ENCODE measurements at regions not wholly inside any gene's neighbourhood (a gene's known extent, or its start where the extent isn't known, plus 50 kb on each side); places are given as distances from the start of the nearest gene placed in this dataset.

DNA sequence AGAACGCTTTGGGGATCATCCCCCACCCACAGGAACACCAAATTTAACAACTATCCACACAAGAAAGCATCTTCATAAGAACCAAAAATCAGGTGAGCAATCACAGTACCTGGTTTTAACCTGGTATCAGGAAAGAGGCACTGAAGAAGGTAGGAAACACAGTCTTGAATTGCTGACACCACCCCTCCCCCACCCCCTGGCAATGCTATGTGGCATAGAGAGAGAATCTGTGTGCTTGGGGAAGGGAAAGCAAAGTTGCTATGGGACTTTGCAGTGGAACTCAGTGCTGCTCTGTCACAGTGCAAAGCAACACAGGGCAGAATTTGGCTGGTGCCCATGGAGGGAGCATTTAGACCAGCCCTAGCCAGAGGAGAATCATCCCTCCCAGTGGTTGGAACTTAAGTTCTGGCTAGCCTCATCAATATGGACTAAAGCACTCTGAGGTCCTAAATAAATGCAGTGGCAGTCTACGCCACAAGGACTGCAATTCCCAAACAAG is 565.5 kb downstream of the EPM2A start:
- no peak for DNase-seq (ENCODE audit: low spot score)

DNA sequence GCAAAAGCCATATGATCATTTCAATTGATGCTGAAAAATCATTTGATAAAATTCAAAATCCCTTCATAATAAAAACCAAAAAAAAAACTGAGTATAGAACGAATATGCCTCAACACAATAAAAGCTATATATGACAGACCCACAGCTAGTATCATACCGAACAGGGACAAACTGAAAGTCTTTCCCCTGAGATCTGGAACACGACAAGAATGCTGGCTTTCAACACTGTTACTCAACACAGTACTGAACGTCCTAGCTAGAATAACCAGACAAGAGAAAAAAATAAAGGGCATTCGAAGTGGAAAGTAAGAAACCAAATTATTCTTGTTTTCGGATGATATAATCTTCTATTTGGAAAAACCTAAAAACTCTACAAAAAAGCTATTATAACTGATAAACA is 559.9 kb downstream of the EPM2A start:
- no peak for DNase-seq (ENCODE audit: low spot score)

DNA sequence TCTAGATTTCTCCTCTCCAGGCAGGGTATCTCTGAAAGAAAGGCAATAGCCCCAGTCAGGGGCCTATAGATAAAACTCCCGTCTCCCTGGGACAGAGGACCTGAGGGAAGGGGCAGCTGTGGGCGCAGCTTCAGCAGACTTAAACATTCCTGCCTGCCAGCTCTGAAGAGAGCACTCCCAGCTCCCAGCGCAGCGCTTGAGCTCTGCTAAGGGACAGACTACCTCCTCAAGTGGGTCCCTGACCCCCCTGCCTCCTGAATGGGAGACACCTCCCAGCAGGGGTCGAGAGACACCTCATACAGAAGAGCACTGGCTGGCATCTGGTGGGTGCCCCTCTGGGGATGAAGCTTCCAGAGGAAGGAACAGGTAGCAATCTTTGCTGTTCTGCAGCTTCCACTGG is 556.9 kb downstream of the EPM2A start:
- DNase-seq (ENCODE audit: low spot score): no peak

DNA sequence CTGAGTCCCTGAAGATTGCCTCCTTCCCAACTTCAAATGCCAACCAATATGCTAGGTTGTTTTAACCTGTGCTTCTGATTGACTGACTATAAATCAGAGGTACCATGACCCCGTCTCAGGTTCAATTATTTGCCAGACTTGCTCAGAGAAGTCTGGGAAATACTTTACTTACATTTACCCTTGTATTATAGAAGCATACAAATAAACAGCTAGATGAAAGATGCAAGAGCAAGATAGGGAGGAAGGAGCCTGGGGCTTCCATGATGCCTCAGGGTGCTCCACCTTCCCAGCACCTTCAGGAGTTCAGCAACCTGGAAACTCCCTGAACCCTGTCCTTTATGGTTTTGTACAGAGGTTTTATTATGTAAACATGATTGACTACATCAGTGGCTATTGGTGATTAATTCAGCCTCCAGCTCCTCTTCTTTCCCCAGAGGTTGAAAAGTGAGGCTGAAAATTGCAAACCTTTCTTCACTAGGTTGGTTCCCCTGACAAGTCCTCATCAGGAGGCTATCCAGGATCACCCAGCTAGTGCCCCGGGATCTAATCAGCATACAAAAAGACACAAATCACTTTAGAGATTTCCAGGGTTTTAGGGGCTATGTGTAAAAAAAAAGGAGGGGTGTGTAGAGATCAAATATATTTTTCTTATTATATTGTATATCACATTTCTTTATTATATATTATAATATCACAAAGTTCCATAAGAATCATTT is 547.7 kb downstream of the EPM2A start:
- no peak for DNase-seq (ENCODE audit: low spot score)

DNA sequence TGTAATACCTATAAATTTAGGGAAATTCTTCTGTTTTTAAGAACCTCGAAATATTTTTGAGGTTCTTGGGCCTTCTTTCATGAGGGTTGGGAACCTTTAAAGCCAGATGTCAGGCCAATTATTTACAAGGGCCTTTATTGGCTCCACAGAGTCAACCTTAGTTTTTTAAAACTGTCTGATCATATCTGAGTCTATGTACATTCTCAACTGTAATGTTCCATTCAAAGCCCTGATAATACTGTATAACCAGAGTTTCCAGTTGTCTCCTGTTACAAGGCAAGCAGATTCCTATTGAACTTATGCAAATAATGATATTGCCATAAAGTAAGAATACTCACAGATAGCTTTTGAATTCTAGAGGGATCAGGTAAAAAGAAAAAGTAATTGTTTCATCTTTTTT is 545.5 kb downstream of the EPM2A start:
- DNase-seq (ENCODE audit: low spot score): no peak

DNA sequence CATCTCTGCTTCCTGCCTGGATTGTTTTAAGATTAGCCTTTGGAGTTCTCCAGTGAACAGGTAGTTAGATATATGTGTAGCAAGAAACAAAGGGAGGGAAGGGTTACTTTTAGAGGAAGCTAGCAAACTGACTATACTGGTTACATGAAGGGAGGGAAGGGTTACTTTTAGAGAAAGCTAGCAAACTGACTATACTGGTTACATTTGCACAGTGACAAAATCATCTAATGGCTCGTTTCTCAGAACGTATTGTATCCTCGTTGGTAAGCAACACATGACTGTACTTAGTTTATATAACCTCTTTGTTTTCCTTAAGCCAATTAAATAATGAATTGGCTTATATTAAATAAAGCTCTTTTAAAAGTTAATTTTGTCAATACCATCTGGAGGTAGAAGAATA is 540.9 kb downstream of the EPM2A start:
- no peak for DNase-seq (ENCODE audit: low spot score)

DNA sequence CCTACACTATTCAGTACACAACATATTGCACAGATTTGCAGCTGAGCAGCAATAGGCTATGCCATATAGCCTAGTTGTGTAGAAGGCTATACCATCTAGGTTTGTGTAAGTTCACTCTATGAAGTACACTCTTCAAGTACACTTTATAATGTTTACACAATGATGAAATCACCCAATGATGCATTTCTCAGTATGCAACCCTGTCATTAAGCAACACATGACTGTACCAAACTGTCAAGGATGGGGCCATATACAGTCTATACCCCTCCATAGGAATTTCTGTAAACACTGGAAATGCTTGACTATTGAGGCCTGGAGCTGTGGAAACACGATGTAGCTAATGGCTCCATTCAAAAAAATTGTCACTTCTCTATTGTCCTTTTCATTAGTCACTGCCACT is 535.4 kb downstream of the EPM2A start:
- no peak for DNase-seq (ENCODE audit: low spot score)

DNA sequence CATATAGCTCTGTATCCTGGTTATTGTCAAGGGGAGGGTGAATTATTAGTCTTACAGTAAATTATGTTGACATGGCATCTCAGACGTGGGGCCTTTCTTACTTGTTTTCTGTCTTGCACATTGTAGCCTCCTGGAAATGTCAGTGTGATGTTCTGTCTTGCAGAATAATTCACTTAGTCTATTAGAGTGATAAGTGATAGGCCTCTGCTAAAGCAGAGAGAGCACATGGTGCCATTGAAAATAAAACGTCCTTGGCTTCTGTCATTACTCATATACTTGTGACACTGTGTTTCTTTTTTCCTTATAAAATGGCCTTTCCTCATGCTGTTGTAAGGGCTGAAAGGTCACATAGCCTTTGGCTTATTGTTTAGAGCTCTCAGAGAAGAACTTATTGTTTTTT is 531.0 kb downstream of the EPM2A start:
- no peak for DNase-seq (ENCODE audit: low spot score)

DNA sequence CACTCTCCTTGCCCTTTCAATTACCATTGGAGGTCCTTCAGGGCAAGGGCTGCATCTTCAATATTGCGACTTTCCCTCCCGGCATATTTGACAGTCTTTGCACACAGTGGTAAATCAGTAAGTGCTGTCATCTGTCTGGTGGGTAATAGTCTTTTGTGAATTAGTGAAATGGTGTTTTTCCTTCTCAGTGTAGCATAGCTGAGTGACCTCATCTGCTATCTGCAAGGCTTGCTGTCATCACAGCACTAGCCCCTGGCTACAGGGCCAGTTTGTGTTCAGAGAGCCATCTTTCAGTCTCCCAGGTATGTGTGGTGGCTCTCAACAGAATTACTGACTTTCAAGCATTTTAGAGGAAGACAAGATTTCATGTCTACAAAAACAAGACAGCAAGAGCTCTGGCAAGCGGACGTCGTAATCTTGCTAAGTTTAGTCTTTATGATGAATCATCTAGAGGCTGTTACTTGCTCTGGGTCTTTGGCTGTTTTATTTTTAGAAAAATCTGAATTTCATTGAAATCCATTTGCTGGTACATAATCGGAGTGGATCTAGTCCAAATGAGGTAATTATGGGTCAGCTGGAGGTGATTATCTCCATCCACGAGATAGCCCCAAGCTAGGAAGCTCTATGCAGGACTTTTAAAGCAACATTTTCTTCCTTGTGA is 528.9 kb downstream of the EPM2A start:
- no peak for DNase-seq (ENCODE audit: low spot score)

DNA sequence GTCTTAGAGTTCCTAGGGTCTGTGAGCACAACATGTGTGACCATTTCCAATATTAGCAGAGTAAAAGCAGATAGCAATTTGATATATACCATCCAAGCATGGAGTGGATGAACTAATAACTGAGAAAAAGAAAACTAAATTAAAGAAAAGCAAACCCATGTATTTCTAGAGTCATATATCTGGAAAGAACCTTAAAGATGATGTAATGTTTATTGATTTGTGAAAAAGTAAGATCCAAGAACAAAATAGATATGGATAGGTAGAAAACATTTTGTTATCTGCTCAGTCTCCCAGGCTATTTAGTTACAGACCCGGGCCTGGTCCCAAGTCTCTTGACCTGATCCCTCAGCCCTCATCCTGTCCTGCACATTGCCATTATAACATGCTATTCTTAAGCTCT is 526.8 kb downstream of the EPM2A start:
- DNase-seq (ENCODE audit: low spot score): no peak

DNA sequence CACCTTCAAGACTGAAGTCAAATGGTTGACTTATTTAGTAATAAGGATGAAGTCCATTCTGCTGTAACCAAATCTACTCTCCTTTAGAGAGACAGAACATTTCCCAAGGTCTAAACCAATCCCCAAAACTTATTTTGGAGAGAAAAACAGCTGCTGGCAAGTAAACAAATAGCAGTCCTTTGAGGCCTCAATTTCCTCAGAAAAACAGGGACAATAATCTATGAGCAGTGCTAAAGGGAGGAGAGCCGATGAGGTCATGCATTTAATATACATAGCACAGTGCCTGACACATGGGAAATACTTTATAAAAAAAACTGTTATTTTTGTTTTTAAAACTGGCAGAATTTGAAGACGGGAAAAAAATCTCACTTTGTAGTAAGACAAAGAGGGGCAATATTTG is 526.0 kb downstream of the EPM2A start:
- no peak for DNase-seq (ENCODE audit: low spot score)

DNA sequence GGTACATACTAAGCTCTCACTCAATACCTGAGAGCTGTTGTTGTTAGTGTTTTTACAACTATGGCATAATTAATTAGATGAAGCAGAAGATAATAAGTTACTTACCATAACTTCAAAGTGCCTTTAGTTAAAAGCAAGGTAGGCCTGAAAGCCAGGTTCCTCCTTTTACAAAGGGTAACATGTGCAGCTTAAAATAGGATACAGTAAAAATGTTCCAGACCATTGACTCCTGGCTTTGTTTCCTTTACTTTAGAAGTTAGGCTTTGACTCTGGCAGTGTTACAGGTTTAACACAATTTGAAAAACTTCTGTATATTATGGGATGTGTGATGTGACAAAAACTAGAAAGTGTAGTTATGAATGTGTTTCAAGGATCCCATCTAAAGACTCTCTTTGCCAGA is 522.5 kb downstream of the EPM2A start:
- DNase-seq (ENCODE audit: low spot score): no peak

DNA sequence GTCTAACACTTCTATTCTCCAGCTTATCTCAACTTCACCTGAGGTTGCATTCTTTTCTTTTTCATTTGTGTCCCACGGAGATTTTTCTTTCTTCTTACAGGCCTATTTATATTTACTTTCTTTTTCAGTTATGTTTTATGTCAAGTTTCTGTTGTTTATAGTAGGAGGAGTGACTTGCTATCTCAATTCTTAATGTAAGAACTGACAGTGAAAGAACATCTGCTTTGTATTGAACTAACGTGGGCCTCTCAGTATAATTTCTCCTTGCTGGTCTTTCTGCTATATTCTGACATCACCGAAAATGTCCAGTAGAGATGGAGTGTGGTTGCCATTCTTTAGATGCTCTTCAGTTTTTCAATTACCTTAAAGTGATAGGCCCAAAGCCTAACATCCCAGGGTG is 521.7 kb downstream of the EPM2A start:
- no peak for DNase-seq (ENCODE audit: low spot score)

DNA sequence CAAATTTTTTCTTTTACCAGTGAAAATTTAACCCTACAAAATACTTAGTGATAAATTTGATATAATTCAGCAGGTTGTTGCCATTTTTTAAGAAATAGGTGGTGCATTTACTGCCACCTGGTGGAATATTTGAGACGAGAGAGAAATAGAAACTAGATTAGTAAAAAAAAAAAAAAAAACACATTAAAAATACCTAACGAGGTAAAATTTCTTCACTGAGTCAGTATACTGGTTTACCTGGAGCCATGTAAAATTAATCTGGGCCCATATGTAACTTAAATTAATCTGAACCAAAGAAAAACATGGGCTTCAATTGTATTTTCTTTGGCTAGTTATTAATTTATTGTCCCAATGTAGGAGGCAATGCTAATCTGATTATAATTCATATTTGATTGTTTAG is 520.8 kb downstream of the EPM2A start:
- DNase-seq (ENCODE audit: low spot score): no peak

DNA sequence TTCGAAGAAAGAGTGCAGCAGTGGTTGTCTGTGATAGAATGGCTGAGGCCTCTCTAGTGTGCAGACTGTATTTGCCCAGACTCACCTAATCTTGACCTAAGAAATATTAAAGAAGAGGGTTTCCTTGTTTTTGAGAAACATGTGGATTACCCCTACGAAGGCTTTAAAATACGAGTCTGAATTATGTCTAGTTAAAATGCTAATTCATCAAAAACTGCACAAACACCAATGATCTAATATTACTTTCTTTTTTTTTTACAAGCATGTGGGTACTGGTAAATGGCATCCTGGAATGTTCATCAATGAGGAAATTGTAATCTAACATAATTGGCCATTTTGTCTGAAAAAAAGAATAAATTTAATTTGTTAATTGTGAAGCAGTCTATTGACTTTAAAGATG is 510.9 kb downstream of the EPM2A start:
- DNase-seq (ENCODE audit: low spot score): no peak

DNA sequence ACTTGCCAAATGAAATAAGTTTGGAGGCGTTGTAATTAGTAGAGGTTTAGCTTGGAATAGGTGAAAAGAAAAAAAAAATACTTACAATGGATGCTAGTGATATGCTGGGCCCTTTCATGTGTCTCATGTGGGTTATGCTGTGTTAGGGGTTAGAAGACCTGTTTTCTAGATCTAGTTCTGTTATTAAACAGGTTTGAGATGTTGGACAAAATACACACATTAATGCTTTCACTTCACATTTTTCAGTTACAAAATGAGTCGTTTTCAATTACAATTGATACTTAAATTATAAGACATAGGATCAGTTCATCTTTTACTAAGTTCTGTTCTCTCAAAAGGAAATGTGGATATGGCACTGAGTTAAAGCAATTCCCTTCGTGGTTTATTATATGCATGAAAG is 509.8 kb downstream of the EPM2A start:
- DNase-seq (ENCODE audit: low spot score): no peak

DNA sequence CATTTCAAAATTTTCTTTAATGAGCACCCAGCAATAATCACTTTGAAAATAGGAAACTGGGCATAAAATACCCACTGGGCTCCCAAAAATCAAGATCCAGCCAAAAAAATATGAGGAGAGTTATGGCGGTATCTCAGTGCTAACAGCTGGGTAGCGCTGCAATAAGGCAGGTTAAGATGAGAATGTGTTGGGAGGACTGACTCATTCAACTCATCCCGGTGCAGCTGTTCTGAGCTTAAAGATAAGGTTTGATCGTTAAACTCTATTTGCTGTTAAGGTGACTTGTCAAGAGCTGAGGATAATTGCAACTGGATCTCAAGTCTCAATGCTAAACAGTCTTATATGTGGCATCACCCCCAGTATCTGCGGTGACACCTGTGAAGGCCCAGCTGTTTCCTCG is 507.7 kb downstream of the EPM2A start:
- no peak for DNase-seq (ENCODE audit: low spot score)

DNA sequence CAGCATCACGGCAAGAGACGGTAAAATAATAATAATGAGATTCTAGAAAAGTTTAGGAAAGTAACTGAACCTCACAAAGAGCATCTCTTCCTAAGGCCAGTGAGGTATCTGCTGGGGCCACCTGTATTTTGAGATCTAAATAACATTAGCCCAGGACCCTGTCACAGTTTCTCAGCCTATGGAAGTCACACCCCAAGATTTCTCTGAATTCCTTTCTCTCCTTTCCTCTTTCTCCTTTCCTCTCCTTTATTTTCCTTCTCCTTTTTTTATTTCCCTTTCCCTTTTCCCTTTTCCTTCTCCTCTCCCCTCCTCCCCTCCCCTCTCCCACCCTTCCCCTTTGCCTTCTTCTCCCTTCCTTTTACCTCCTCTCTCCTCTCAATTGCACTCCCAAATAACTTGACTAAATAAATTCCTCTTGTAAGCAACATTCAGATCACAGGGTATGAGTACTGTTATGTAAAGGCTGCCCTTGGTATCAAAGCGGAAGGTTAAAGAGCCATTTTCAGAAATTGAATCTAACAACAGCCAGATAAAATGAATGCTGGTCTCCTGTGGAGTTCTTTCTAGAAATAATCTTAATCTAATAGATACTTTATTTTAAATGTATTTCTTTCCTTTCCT is 506.2 kb downstream of the EPM2A start:
- no peak for DNase-seq (ENCODE audit: low spot score)

DNA sequence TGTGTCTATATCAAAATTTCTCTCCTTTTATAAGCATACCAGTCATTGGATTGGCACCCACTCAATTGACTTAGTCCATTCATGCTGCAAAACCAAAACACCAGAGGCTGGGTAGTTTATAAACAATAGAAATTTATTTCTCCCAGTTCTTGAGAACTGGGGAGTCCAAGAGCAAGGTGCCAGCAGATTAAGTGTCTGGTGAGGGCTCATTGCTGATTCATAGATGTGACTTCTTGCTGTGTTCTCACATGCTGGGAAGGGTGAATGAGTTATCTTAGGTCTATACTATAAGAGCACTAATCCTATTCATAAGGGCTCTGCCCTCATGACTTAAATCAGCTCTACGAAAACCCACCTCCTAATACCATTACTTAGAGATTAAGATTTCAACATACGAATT is 501.4 kb downstream of the EPM2A start:
- no peak for DNase-seq (ENCODE audit: low spot score)

DNA sequence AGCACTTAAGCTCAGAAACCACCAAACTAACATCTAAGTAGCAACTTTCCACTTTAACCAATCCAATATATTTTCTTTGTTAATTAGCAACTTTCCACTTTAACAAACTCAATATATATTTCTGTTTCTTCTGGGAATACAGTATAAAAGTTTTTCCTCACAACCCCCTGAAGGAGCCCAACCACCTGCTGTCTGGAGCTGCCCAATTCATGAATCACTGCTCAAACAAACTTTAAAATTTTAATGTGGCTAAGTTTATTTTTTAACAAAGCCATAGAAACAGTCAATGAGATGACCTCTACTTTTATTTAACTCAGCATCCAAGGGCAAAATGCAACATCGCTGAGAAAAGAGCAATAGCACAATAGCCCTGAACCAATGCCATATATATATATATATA is 500.1 kb downstream of the EPM2A start:
- DNase-seq (ENCODE audit: low spot score): no peak

DNA sequence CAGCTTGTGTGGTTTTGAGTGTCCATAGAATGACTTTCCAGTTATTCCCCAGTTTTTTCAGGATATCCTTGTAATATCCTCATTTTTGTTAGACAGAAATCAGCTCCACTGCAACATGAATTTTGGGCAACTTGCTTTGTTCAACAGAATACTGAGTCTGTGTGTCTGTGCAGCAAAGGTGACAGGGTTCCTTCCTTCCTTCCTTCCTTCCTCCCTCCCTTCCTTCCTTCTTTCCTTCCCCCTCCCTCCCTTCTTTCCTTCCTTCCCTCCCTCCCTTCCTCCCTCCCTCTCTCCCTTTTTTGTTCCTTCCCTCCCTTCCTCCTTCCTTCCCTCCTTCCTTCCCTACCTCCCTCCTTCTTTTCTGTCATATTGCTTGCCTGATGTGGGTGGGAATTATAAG is 496.5 kb downstream of the EPM2A start:
- DNase-seq (ENCODE audit: low spot score): no peak

DNA sequence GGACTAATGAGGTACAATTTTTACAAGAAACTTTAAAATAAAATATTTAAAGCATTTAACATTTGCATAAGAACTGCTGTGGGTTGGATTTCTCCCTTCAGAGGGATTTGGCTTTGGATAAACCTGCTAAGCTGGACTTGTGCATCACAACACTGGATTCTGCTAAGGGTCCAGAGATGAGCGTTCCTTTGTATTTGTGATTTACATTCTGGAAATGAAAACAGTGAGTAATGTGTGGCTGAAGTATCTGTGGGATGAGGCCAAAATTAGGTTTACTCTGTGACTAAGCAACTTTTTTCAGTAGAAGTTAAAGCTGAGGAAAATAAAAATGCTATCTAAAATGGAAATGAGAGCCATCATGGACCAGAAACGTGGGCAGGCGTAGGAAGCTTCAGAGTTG is 494.3 kb downstream of the EPM2A start:
- no peak for DNase-seq (ENCODE audit: low spot score)

DNA sequence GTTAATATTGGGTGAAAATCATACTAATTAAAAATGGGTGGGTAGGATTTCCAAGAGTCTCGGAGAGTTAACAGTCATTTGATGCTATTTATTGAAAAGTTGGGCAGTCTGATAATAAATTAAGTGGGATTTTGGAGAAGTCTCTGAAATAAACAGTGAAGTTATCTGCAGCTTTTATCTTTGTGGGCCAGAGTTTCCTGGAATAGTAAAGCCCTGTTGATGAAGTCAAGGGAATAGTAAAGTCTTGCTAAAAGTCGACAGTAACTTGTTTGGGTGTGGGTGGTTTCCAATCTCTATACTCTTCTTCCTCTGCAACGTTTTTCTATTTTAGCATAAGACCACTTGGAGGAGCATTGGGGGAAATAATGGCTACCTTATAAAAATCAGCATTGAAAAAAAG is 493.6 kb downstream of the EPM2A start:
- DNase-seq (ENCODE audit: low spot score): no peak
